ENCODE measurements at regions not wholly inside any gene's neighbourhood (a gene's known extent, or its start where the extent isn't known, plus 50 kb on each side); places are given as distances from the start of the nearest gene placed in this dataset.
"Not testable (repeated sequence)": the region's sequence is repeated elsewhere in the genome, so short reads cannot be mapped to it uniquely, and the experiment has no call there.

DNA sequence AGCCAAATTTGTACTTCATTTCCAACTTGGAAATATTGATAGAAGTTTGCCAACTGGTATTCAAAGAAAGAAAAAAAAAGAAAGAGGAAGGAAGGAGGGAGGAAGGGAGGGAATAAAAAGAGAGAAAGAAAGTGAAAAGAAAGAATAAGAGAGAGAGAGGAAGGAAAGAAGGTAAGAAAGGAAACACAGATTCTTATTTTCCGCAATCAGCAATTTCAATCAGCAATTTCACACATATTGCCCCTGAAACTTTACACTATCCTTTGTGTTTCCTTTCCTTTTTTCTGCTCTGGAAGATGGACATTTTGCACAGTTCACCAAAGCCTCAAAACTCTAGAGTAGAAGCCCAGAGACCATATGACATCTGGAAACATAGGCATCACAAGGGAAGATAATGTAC is 888.1 kb downstream of the REEP3 start:
- DNase-seq (ENCODE audit: low read depth): no peak
- TF ChIP-seq, protein P1, sequence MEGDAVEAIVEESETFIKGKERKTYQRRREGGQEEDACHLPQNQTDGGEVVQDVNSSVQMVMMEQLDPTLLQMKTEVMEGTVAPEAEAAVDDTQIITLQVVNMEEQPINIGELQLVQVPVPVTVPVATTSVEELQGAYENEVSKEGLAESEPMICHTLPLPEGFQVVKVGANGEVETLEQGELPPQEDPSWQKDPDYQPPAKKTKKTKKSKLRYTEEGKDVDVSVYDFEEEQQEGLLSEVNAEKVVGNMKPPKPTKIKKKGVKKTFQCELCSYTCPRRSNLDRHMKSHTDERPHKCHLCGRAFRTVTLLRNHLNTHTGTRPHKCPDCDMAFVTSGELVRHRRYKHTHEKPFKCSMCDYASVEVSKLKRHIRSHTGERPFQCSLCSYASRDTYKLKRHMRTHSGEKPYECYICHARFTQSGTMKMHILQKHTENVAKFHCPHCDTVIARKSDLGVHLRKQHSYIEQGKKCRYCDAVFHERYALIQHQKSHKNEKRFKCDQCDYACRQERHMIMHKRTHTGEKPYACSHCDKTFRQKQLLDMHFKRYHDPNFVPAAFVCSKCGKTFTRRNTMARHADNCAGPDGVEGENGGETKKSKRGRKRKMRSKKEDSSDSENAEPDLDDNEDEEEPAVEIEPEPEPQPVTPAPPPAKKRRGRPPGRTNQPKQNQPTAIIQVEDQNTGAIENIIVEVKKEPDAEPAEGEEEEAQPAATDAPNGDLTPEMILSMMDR (conservative IDR thresholded peaks at IDR 0.05; ENCODE audit: low read depth, low read length): no peak
- no peak overlapping the region for H3K4me3 ChIP-seq (ENCODE audit: low read depth, low read length)

DNA sequence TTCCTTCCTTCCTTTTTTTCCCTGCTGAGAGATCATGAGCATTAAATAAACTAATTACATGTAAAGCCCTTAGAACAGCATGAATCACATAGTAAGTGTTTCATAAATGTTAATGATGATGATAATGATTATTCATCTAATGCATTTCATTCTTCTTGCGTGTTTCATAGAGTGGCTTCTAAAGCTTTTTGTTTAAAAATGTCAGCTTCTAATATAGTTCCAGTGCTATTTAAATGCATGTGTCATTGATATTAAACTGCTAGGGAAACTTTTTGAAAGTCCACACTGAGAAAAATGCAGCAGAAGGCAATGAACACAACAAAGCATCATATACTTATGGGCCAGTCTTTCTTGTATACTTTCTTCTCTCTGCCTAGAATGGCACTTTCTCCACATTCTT is 894.8 kb downstream of the REEP3 start:
- no peak for DNase-seq (ENCODE audit: low read depth)
- no peak overlapping the region for H3K4me3 ChIP-seq (ENCODE audit: low read depth, low read length)
- TF ChIP-seq, protein P1 (conservative IDR thresholded peaks at IDR 0.05; ENCODE audit: low read depth, low read length): no peak

DNA sequence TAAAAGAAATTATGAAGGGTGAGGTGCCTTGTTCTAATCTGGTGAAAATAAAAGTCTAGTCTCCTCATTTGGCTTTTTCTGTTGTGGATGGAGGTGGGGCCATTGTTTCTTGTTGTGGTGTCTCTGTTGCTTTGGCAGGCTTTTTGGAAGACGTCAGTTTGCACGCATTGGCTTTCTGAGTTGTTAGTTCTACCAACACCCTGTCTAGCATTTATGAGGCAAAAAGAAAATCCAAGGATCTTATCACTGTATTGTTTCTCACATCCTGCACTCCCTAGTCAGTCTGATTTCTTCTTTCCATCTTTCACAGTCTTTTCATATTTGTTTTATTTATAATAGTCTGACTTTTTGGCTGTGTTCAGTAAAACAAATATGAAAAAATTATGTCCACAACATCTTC is 898.3 kb downstream of the REEP3 start:
- TF ChIP-seq, protein P1 (conservative IDR thresholded peaks at IDR 0.05; ENCODE audit: low read depth, low read length): no peak
- H3K4me3 ChIP-seq (ENCODE audit: low read depth, low read length): no peak overlapping the region
- DNase-seq (ENCODE audit: low read depth): no peak

DNA sequence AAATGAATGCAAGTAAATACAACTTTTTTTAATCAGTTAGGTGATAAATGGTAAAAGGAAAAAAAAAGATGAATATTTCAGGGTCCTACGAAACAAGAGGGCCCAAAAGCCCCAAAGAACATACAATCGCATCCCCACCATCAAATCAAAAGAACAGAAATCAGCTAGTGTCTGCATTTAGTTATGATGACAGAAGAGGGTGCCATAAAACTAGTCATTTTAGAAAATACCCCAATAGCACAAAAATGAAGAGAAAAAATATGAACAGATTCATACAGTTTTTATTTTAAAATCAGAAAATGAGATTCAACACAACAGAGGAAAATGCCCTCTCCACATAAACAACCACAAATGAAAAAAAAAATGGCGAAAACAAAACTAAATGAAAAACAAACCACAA is 905.5 kb downstream of the REEP3 start:
- H3K4me3 ChIP-seq (ENCODE audit: low read depth, low read length): no peak overlapping the region
- TF ChIP-seq, protein P1 (conservative IDR thresholded peaks at IDR 0.05; ENCODE audit: low read depth, low read length): no peak
- no peak for DNase-seq (ENCODE audit: low read depth)

DNA sequence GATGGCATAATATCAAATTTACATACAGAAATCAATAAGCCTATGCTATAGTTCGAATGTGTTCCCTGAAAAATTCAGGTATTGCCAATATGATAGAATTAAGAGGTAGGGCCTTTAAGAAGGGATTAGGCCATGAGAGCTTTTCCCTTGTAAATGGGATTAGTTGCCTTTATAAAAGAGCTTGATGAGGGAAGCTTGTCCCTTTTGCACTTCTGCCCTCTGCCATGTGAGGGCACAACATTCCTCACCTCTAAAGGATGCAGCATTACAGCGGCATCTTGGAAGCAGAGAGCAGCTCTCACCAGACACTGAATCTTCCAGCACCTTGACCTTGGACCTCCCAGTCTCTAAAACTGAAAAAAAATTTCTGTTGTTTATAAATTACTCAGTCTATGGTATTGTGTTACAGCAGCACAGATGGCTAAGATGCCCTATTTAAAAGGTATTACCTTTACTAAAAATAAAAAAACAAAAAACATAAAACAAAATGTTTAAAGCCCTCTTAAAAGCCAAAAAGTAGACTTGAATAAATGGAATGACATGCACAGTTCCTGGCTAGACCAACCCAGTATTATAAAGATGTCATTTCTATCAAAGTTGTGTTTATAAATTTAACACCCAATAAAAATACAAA is 909.6 kb downstream of the REEP3 start:
- peak; percentile 0 for DNase-seq (ENCODE audit: low read depth)
- TF ChIP-seq, protein P1 (conservative IDR thresholded peaks at IDR 0.05; ENCODE audit: low read depth, low read length): no peak
- no peak overlapping the region for H3K4me3 ChIP-seq (ENCODE audit: low read depth, low read length)

DNA sequence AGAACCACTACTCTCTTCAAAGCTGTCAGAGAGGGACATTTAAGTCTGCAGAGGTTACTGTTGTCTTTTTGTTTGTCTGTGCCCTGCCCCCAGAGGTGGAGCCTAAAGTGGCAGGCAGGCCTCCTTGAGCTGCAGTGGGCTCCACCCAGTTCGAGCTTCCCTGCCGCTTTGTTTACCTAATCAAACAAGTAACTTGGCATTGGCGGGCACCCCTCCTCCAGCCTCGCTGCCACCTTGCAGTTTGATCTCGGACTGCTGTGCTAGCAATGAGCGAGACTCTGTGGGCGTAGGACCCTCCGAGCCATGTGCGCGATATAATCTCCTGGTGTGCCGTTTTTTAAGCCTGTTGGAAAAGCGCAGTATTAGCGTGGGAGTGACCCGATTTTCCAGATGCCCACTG is 920.7 kb downstream of the REEP3 start:
- not testable (repeated sequence) for H3K4me3 ChIP-seq (ENCODE audit: low read depth, low read length); DNase-seq (ENCODE audit: low read depth)

DNA sequence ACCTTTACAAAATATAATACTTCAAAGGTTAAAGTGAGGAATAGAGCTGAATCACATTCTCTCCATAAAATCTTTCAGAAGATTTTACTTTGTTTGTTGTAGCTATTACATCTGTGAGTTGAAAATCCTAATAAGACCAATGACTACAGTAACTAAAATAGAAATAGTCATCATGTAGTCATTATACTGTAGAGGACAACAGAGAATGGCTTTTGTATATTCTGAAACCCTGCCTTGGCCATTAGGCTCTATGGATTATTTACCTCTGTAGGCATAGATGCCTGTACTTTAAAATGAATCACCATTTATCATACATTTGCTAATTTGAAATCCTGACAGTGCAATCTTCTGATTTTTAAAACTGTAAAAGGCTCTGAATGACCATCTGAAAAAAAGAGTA is 923.0 kb downstream of the REEP3 start:
- DNase-seq (ENCODE audit: low read depth): no peak
- H3K4me3 ChIP-seq (ENCODE audit: low read depth, low read length): no peak overlapping the region
- TF ChIP-seq, protein P1 (conservative IDR thresholded peaks at IDR 0.05; ENCODE audit: low read depth, low read length): no peak

Data from choroid plexus epithelial cell (primary cell).